Spinal cord (tissue), 9 donors: ENCODE measurements at regions not wholly inside any gene's neighbourhood (a gene's known extent, or its start where the extent isn't known, plus 50 kb on each side); places are given as distances from the start of the nearest gene placed in this dataset.

Source experiments
- DNase-seq, 6 donors: peaks; one replicate each; pipeline versions ENCODE4 v3.0.0 to v3.0.0-alpha.2; 2013 to 2015; ENCODE audit warnings: low spot score in 6 of 6, low read depth in 4 of 6
- H3K27ac ChIP-seq: one replicate; pipeline ENCODE4 v1.5.1; 2013; ENCODE audit warnings: low read depth, low read length, control low read depth
- H3K27me3 ChIP-seq: one replicate; pipeline ENCODE4 v1.6.1; 2013; ENCODE audit warnings: low read length; ENCODE audit not compliant: control insufficient read depth, insufficient read depth
- H3K36me3 ChIP-seq: one replicate; pipeline ENCODE4 v1.6.1; 2013; ENCODE audit warnings: low read length; ENCODE audit not compliant: control insufficient read depth, insufficient read depth
- H3K4me1 ChIP-seq: one replicate; pipeline ENCODE4 v1.6.1; 2013; ENCODE audit warnings: low read length; ENCODE audit not compliant: control insufficient read depth, insufficient read depth
- H3K4me3 ChIP-seq: one replicate; pipeline ENCODE4 v1.5.1; 2013; ENCODE audit warnings: low read depth, low read length, control low read depth
- H3K9me3 ChIP-seq: one replicate; pipeline ENCODE4 v1.6.1; 2013; ENCODE audit warnings: low read length; ENCODE audit not compliant: control insufficient read depth, insufficient read depth
- WGBS: methylation state at CpG from one replicate; pipeline ENCODE4 v1.1.5; 2013; ENCODE audit warnings: missing lambda C conversion rate; ENCODE audit not compliant: insufficient coverage; 5-methylcytosine and 5-hydroxymethylcytosine counted together
- donor health status: healthy.

DNA sequence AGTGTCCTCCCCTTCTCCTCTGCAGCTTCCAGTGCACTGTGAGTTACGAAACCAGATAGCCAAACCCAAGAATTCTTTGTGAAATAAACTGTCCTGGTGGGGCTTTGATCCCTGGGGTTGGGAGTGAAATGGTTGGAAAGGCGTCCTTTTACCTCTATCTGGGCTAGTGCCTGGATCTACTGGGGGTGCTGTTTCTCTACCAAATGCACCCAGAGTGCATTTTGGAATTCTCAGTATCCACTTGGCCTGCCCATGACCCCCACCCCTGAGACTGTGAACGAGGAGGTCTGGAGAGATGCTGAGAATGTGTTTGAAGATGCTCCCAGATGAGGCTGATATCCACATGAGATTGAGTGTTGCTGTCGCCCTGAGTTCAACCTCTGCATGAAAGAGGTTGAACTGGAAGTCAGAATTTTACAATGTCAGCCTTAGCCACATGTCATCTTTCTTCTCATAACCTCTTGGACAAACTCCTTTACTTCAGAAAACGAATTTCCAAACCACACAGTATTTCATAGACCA, 87.1 kb upstream of the CLMN start:
- no peak overlapping the region for H3K27ac ChIP-seq
- H3K27me3 ChIP-seq, result no peaks in the 10 kb centered on the region
- 62% methylated on average over 2 of the region's 5 CpGs for WGBS
- H3K9me3 ChIP-seq, result no peaks in the 10 kb centered on the region
- H3K4me1 ChIP-seq, result peaks cover 26% of the 10 kb centered on the region
- H3K4me3 ChIP-seq, result no peak overlapping the region
- H3K36me3 ChIP-seq, result no peaks in the 10 kb centered on the region
- DNase-seq, result no peak

DNA sequence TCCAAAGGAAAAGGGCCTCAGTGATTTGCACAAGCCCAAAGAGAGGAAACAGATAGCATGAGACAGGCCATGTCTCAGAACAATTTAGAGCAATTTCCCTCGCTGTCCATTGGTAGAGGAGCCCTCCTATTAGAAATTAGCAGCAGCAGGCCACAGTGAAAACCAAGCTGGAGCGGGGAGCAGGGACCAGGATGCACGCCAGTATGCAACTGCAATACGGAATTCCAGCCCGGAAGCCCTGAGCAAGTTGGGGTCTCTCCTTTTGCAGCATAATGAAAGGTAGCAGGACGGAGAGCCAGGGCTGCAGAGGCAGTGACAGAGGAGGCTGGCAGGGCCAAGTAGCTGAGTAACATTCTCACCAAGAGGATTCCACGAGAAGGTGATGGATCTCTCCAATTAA, 84.9 kb upstream of the CLMN start:
- Histone ChIP-seq H3K4me3 (no peak overlapping the region), H3K9me3 (no peaks in the 10 kb centered on the region), H3K27ac (no peak overlapping the region), H3K27me3 (no peaks in the 10 kb centered on the region), H3K36me3 (no peaks in the 10 kb centered on the region), H3K4me1 (peaks cover 17% of the 10 kb centered on the region)
- WGBS, result 57% methylated on average over 6 of the region's 7 CpGs
- DNase-seq, result peak in 1 of 6 donors; percentile 62

DNA sequence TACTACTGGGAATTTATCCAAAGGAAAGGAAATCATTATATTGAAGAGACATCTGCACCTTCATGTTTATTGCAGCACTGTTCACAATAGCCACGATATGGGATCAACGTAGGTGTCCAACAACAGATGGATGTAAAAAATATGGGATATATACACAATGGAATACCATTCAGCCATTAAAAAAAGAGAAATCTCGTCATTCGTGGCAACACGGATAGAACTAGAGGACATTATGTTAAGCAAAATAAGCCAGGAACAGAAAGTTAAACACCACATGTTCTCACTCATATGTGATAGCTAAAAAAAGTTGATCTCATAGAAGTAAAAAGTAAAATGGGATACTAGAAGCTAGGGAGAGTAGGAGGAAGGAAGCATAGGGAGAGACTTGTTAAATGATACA, 82.9 kb upstream of the CLMN start:
- Histone ChIP-seq H3K4me3 (no peak overlapping the region), H3K27ac (no peak overlapping the region)
- no CpG with 5 or more reads among the region's 5 CpGs for WGBS

DNA sequence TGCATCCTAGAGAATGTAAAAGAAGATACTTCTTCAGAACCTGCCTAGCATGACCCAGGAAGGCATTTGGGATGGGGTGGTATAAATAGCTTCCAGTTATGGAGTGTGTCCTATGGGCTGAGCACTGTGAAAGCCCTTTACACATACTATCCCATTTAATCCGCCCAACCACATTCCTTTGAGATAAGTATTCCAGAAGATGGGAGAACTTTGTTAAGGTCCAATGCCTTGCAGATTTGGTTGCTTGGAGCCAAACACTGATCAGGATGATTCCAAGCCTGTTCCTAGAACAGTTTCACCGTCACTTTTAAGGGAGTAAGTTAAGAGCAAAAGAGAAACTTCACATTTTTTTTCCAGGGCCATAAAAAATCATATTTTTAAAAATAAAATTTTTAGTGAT, 82.5 kb upstream of the CLMN start:
- H3K27me3 ChIP-seq, result no peaks in the 10 kb centered on the region
- H3K9me3 ChIP-seq, result no peaks in the 10 kb centered on the region
- H3K4me1 ChIP-seq, result no peaks in the 10 kb centered on the region
- DNase-seq, result peak in 1 of 6 donors; percentile 7
- no peak overlapping the region for H3K4me3 ChIP-seq
- no peak overlapping the region for H3K27ac ChIP-seq
- H3K36me3 ChIP-seq, result no peaks in the 10 kb centered on the region
- WGBS, result no CpG with 5 or more reads among the region's 2 CpGs

More for the DNA sequence above, 82.9 kb upstream of the CLMN start:
- no peaks in the 10 kb centered on the region for H3K4me1 ChIP-seq
- H3K27me3 ChIP-seq, result no peaks in the 10 kb centered on the region
- no peaks in the 10 kb centered on the region for H3K36me3 ChIP-seq
- DNase-seq, result peak in 1 of 6 donors; percentile 60
- H3K9me3 ChIP-seq, result no peaks in the 10 kb centered on the region

DNA sequence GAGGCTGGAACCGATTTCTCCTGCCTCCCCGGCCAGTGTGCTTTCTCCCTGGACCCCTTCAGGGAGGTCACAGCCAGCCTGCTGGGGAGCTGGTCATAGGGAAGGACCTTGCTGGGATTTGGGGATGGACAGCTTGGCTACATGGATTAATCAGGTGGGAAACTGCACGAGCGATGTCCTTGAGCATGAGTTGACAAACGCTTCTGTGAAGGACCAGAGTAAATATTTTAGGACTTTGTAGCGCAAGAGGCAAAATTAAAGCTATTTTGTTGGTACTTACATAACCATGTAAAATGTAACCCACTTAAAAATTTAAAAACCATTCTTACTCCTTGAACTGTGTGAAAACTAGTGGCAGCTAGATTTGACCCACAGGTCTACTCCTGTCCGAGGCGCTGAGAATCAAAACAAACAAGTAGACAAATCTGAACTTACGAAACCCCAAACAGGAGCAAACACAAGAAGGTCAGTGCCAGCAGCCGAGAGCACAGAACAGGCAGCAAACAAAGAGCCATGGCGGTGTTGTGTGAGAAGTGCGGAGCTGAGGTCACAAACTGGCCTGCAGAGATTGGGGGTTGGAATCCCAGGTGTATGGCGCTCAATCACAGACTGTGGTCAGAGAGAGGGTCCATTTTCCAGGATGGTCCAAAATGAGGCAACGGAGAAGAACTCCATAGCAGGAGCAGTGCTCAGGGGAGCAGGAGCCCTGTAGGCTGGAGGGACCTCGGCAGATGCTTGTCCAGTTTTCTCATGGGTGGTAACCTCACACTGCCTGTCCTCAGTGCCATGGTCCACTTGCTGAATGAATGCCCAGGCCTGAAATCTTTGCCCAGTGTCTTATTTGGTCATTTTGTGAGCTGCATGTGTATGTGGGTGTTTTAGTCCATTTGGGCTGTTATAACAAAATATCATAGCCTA, 79.2 kb upstream of the CLMN start:
- no peaks in the 10 kb centered on the region for H3K27me3 ChIP-seq
- WGBS, result 85% methylated on average over 12 of the region's 15 CpGs
- H3K4me1 ChIP-seq, result no peaks in the 10 kb centered on the region
- no peak for DNase-seq
- H3K9me3 ChIP-seq, result no peaks in the 10 kb centered on the region
- no peak overlapping the region for H3K27ac ChIP-seq
- H3K36me3 ChIP-seq, result no peaks in the 10 kb centered on the region
- no peak overlapping the region for H3K4me3 ChIP-seq

DNA sequence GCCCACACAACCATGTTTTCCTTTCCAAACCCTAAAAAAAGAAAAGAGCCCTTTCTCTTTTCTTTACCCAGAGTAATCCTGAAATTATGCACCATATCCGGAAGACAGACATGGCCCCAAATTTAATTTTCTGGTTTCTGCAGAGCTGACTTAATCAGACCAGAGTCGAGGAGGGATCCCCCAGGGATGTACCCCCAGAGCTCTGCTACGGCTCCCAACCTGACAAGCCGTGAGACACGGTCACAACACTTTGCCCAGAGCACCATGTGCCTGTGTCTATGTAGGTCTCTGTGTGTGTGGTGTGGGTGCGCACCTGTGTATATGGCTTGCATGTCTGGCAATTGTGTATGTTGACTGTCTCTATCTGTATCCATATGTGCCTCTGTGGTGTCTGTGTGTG, 77.6 kb upstream of the CLMN start:
- no peaks in the 10 kb centered on the region for H3K4me1 ChIP-seq
- no peaks in the 10 kb centered on the region for H3K27me3 ChIP-seq
- DNase-seq, result no peak
- no peaks in the 10 kb centered on the region for H3K36me3 ChIP-seq
- no peak overlapping the region for H3K27ac ChIP-seq
- no peak overlapping the region for H3K4me3 ChIP-seq
- WGBS, result 84% methylated on average over 6 of the region's 6 CpGs
- H3K9me3 ChIP-seq, result no peaks in the 10 kb centered on the region

DNA sequence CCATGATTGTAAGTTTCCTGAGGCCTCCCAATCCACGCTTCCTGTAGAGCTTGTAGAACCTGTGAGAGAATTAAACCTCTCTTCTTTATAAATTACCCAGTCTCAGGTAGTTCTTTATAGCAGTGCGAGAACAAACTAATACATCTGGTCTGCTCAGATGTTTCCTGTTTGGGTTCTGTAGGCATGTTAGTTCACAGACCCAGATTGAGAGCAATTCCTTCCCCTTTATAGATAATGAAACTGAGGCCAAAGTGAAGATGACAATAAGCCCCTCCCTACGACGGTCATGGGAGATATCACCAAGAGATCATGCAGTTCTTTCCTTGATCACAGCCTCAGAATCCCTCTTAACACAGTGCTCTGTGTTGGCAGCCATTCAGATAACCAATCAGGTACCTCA, 76.5 kb upstream of the CLMN start:
- no peak overlapping the region for H3K27ac ChIP-seq
- H3K4me3 ChIP-seq, result no peak overlapping the region
- H3K27me3 ChIP-seq, result no peaks in the 10 kb centered on the region
- no peaks in the 10 kb centered on the region for H3K9me3 ChIP-seq
- H3K4me1 ChIP-seq, result no peaks in the 10 kb centered on the region
- WGBS, result 92% methylated on average over 2 of the region's 4 CpGs
- H3K36me3 ChIP-seq, result no peaks in the 10 kb centered on the region
- DNase-seq, result no peak

DNA sequence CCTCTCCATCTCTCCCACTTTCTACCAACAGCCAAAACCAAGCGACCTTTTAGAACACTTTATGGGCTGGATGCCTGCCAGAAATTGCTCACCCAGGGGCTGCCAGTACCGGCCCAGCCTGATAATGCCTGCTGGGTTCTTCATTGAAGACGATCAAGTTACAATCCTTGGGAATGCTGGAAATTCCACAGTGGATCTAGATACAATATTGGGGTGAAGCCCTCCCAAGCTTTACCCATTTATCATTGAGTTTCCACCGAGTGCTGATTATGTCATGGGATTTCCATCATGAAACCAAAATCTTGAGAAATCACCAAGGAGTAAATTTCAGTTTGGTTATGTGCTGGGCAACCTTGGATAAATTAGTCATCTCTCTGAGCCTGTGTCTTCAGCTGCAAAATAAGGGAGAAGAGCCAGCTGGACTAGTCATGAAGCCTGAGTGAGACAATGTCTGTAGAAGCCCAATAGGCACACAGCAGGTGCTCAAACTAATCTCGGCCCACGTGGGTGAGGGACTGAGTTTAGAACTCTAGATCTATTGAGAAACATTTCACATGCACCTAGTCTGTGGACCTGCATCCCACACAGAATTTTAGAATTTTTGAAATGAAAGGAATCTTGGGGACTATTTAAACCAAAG, 75.5 kb upstream of the CLMN start:
- no peaks in the 10 kb centered on the region for H3K4me1 ChIP-seq
- H3K27ac ChIP-seq, result no peak overlapping the region
- no peaks in the 10 kb centered on the region for H3K36me3 ChIP-seq
- H3K4me3 ChIP-seq, result no peak overlapping the region
- DNase-seq, result no peak
- H3K9me3 ChIP-seq, result no peaks in the 10 kb centered on the region
- 47% methylated on average over 3 of the region's 6 CpGs for WGBS
- H3K27me3 ChIP-seq, result no peaks in the 10 kb centered on the region

DNA sequence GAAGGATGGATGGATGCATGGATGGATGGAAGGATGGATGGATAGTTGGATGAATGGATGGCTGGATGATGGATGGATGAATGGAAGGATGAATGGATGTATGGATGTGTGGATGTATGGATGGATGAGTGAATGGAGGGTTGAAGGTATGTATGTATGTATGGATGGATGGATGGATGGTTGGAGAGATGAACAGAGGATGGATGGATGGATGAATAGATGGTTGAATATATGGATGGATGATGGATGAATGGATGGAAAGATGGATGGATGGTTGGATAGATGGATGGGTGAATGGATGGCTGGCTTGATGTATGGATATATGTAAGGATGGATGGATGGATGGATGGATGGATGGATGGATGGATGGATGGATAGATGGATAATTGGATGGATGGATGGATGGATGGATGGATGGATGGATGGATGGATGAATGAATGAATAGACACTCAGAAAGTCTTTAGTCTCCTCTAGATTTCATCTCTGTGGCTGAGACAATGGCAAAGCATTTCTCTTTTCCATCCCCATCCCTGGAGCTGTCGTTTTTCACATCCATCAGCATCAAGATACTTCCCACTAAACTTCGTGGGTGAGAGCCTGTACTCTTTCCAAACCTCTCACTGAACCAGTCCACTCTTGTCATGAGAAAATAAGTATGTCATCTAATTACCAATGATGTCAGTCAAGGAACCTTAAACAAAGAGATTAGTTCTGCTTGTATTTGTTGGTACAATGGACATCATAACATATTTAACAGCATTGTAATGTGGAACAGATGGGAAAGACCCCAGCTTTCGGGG, 74.8 kb upstream of the CLMN start:
- H3K9me3 ChIP-seq, result no peaks in the 10 kb centered on the region
- H3K27ac ChIP-seq, result no peak overlapping the region
- H3K36me3 ChIP-seq, result no peaks in the 10 kb centered on the region
- 80% methylated on average over 2 of the region's 3 CpGs for WGBS
- no peaks in the 10 kb centered on the region for H3K27me3 ChIP-seq
- H3K4me3 ChIP-seq, result no peak overlapping the region
- DNase-seq, result no peak
- H3K4me1 ChIP-seq, result no peaks in the 10 kb centered on the region
